DOHH2 (cell line): ENCODE measurements at regions not wholly inside any gene's neighbourhood (a gene's known extent, or its start where the extent isn't known, plus 50 kb on each side); places are given as distances from the start of the nearest gene placed in this dataset.

ENCODE experiments used
- H3F3A ChIP-seq: fragments of 200-600 bp; sonication (generic), shearing (Covaris generic); 2 replicates; pipeline ENCODE4 v1.6.0; 2016; ENCODE audit warnings: antibody characterized with exemption, mild to moderate bottlenecking; ENCODE audit not compliant: control insufficient read depth, insufficient read depth
- H3K27ac ChIP-seq: fragments of 200-600 bp; sonication (generic); 2 replicates; pipeline ENCODE4 v1.5.1; 2014; ENCODE audit warnings: low read depth, mild to moderate bottlenecking, low read length, moderate library complexity
- H3K27me3 ChIP-seq: fragments of 200-600 bp; sonication (generic); 2 replicates; pipeline ENCODE4 v1.6.1; 2014; ENCODE audit warnings: mild to moderate bottlenecking, low read length, mixed read lengths; ENCODE audit not compliant: control insufficient read depth
- H3K36me3 ChIP-seq: fragments of 200-600 bp; sonication (generic); 2 replicates; pipeline ENCODE4 v1.6.1; 2014; ENCODE audit warnings: mild to moderate bottlenecking, low read length, moderate library complexity, mixed read lengths; ENCODE audit not compliant: control insufficient read depth
- H3K4me1 ChIP-seq: fragments of 200-600 bp; sonication (generic); 2 replicates; pipeline ENCODE4 v1.6.1; 2014; ENCODE audit warnings: mild to moderate bottlenecking, low read length, mixed read lengths; ENCODE audit not compliant: control insufficient read depth
- H3K4me2 ChIP-seq: fragments of 200-600 bp; sonication (generic); 2 replicates; pipeline ENCODE4 v1.6.0; 2014; ENCODE audit warnings: mild to moderate bottlenecking, low read length, moderate library complexity
- H3K4me3 ChIP-seq: fragments of 200-600 bp; sonication (generic); 2 replicates; pipeline ENCODE4 v1.5.1; 2014; ENCODE audit warnings: mild to moderate bottlenecking, low read length, mixed read lengths
- H3K79me2 ChIP-seq: fragments of 200-600 bp; sonication (generic); 2 replicates; pipeline ENCODE4 v1.6.1; 2014; ENCODE audit warnings: mild to moderate bottlenecking, low read length, mixed read lengths; ENCODE audit not compliant: control insufficient read depth
- H3K9me2 ChIP-seq: fragments of 200-600 bp; sonication (generic); replicated peaks from 2 replicates; pipeline ENCODE4 v1.6.1; 2014; ENCODE audit warnings: mild to moderate bottlenecking, low read length, mixed read lengths; ENCODE audit not compliant: control insufficient read depth
- H3K9me3 ChIP-seq: fragments of 200-600 bp; sonication (generic); 2 replicates; pipeline ENCODE4 v1.6.1; 2014; ENCODE audit warnings: antibody characterized with exemption, low read length, mixed read lengths; ENCODE audit not compliant: control insufficient read depth, insufficient read depth
- H4K20me1 ChIP-seq: fragments of 200-600 bp; sonication (generic); 2 replicates; pipeline ENCODE4 v1.6.0; 2014; ENCODE audit warnings: low read depth, mild to moderate bottlenecking, antibody characterized with exemption, low read length, moderate library complexity; ENCODE audit not compliant: control insufficient read depth, insufficient read depth
- EZH2phosphoT487 ChIP-seq: fragments of 200-600 bp; sonication (generic); IDR thresholded peaks from 2 replicates; pipeline ENCODE4 v1.6.1; 2017; ENCODE audit warnings: borderline replicate concordance, mild to moderate bottlenecking, antibody characterized with exemption, low read length, moderate library complexity, mixed read lengths
- TF ChIP-seq, protein P1 (sequence below): fragments of 200-600 bp; sonication (generic); IDR thresholded peaks from one replicate; pipeline ENCODE4 v1.5.1; 2014; ENCODE audit warnings: antibody characterized with exemption, mild to moderate bottlenecking, low read depth, low read length; ENCODE audit not compliant: poor library complexity, severe bottlenecking

DNA sequence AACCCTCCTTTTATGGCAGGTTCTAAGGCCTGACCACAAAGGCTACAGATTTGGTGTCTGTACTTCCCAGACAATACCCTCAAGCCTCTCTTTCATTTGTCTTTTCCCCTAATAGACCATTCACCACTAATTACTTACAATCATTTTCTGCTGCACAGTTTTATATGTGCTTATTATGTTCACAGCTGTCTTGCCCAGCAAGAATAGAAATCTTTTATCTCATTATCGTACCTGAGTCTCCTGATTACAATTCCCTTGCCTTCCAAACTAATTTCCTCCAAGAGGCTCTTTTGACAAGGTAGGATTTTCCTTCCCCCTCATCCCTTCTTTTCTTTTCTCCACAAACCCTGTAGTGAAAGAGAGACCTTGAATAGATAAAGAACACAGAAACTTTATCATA lies 352.5 kb upstream of the FMR1 start:
- Histone ChIP-seq H3K36me3 (no peaks in the 10 kb centered on the region), H3K27ac (no peak overlapping the region), H3K27me3 (no peaks in the 10 kb centered on the region), H3K4me2 (no peak overlapping the region), H3K4me3 (no peak overlapping the region), H3K4me1 (no peaks in the 10 kb centered on the region), H4K20me1 (no peaks in the 10 kb centered on the region), H3K9me3 (no peaks in the 10 kb centered on the region), H3K9me2 (no peaks in the 10 kb centered on the region), H3K79me2 (no peaks in the 10 kb centered on the region), H3F3A (no peaks in the 10 kb centered on the region)
- TF ChIP-seq EZH2phosphoT487, result no peak
- TF ChIP-seq, protein P1, sequence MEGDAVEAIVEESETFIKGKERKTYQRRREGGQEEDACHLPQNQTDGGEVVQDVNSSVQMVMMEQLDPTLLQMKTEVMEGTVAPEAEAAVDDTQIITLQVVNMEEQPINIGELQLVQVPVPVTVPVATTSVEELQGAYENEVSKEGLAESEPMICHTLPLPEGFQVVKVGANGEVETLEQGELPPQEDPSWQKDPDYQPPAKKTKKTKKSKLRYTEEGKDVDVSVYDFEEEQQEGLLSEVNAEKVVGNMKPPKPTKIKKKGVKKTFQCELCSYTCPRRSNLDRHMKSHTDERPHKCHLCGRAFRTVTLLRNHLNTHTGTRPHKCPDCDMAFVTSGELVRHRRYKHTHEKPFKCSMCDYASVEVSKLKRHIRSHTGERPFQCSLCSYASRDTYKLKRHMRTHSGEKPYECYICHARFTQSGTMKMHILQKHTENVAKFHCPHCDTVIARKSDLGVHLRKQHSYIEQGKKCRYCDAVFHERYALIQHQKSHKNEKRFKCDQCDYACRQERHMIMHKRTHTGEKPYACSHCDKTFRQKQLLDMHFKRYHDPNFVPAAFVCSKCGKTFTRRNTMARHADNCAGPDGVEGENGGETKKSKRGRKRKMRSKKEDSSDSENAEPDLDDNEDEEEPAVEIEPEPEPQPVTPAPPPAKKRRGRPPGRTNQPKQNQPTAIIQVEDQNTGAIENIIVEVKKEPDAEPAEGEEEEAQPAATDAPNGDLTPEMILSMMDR, result no peak

DNA sequence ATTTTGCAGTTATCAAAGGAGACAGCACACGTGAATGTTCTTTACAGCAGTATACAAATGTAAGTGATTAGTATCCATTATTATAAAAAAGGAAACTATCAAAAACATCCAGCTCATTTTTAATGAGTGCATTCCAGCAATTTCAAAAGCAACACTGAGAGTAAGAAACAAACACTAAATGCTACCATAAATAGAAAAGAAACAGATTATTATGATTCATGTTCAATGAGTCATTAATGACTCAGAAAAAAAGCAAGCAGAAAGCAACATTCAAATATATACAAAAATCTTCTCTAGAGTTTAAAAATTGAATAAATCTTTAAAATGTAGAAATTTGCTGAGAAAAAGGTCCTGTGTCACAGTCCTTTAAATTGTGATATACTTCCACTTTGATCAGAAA lies 346.5 kb upstream of the FMR1 start:
- no peak overlapping the region for H3K4me3 ChIP-seq
- H3K27me3 ChIP-seq, result no peaks in the 10 kb centered on the region
- TF ChIP-seq, protein P1, result no peak
- TF ChIP-seq EZH2phosphoT487, result no peak
- no peaks in the 10 kb centered on the region for H3K4me1 ChIP-seq
- H3K79me2 ChIP-seq, result no peaks in the 10 kb centered on the region
- H3K36me3 ChIP-seq, result no peaks in the 10 kb centered on the region
- no peaks in the 10 kb centered on the region for H3F3A ChIP-seq
- no peaks in the 10 kb centered on the region for H4K20me1 ChIP-seq
- no peak overlapping the region for H3K4me2 ChIP-seq
- H3K9me3 ChIP-seq, result no peaks in the 10 kb centered on the region
- no peaks in the 10 kb centered on the region for H3K9me2 ChIP-seq
- no peak overlapping the region for H3K27ac ChIP-seq

DNA sequence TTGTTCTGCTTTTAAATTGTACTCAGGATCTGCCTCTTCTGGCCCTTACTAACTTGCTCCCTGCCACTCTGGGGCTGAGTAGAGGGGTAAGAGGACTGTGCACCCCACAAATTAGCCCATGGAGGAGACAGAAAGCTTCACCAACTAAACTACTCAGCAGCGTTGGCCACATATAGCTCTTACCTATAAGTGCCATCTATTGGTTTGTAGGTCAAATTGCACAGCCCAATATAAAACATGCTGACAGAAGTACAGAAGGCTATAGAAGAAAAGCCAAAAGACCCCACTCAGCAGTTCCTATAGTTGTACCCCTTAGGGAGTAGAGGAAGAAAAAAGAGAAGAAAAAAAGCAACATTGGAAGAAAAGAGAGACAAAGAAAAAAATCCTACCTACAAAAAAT lies 341.2 kb upstream of the FMR1 start:
- no peaks in the 10 kb centered on the region for H3K36me3 ChIP-seq
- no peaks in the 10 kb centered on the region for H3K4me1 ChIP-seq
- TF ChIP-seq EZH2phosphoT487, result no peak
- TF ChIP-seq, protein P1, result no peak

DNA sequence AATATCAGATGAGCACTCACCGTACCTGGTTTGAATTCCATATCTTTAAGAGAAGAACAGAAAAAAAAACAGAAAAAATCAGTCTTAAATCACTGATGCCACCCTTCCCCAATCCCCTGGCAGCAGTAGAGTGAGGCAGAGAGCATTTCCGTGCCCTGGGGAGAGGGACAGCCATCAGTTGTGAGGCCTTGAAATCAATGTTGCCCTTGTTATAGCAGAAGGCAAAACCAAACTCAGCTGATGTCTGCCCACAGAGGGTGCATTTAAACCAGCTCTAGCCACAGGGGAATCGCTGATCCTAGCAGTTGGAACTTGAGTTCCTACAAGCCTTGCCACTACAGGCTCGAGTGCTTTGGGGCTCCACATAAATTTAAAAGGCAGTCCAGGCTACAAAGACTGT lies 338.5 kb upstream of the FMR1 start:
- Histone ChIP-seq H3K27me3 (no peaks in the 10 kb centered on the region), H3K4me2 (no peak overlapping the region), H3K4me3 (no peak overlapping the region), H3K9me3 (no peaks in the 10 kb centered on the region), H3K27ac (no peak overlapping the region), H3K79me2 (no peaks in the 10 kb centered on the region), H4K20me1 (no peaks in the 10 kb centered on the region), H3K9me2 (no peaks in the 10 kb centered on the region), H3F3A (no peaks in the 10 kb centered on the region), H3K36me3 (no peaks in the 10 kb centered on the region), H3K4me1 (no peaks in the 10 kb centered on the region)
- TF ChIP-seq, protein P1, result no peak
- no peak for TF ChIP-seq EZH2phosphoT487

More for the DNA sequence above, 341.2 kb upstream of the FMR1 start:
- H3K4me2 ChIP-seq, result no peak overlapping the region
- no peaks in the 10 kb centered on the region for H3K9me3 ChIP-seq
- no peak overlapping the region for H3K27ac ChIP-seq
- no peaks in the 10 kb centered on the region for H3K79me2 ChIP-seq
- no peak overlapping the region for H3K4me3 ChIP-seq
- H3K27me3 ChIP-seq, result no peaks in the 10 kb centered on the region
- H4K20me1 ChIP-seq, result no peaks in the 10 kb centered on the region
- no peaks in the 10 kb centered on the region for H3F3A ChIP-seq
- H3K9me2 ChIP-seq, result no peaks in the 10 kb centered on the region
